AG09309 (cell line): ENCODE measurements at regions not wholly inside any gene's neighbourhood (a gene's known extent, or its start where the extent isn't known, plus 50 kb on each side); places are given as distances from the start of the nearest gene placed in this dataset.

Experiments
- DNase-seq: peaks from one replicate; pipeline ENCODE4 v3.0.0-alpha.2; 2010; ENCODE audit warnings: low read depth
- H3K4me3 ChIP-seq: 2 replicates; pipeline ENCODE4 v1.5.1; 2011; ENCODE audit warnings: mild to moderate bottlenecking, low read depth, low read length, moderate library complexity; ENCODE audit not compliant: control insufficient read depth
- TF ChIP-seq, protein P1 (sequence below): IDR thresholded peaks from 2 replicates; pipeline ENCODE4 v1.5.1; 2011; ENCODE audit warnings: mild to moderate bottlenecking, low read depth, low read length, inconsistent platforms; ENCODE audit not compliant: insufficient read depth, control insufficient read depth; ENCODE audit errors: missing control alignments

DNA sequence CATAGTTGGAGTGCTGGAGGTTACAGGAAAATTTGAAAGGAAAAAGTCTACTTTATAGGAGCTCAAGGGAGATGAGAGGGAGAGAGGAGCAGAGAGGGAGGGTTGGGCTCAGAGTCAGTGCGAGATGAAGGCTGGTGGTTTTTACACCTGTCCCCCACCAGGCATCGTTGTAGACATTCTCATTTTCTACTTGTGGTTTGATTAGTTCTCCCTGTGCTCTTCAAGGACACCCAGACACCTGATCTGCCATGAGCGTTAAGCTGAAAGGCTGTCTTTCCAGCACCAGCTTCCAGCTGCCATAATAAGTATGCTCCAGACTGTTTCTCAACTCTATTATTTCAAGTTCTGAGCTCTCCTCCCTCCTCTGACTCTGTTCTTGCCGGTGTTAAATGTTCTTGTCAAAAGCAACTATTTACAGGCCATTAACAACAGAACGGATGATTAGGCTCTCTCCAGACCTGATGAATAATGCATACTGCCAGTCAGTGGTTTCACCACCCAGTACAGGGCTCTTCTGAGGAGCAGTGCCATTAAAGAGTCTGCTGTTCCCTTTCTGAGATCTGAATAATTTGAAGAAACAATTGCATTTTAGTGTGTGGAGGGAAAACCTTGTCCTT is 514.6 kb upstream of the MCTP2 start:
- no peak for DNase-seq
- TF ChIP-seq, protein P1, sequence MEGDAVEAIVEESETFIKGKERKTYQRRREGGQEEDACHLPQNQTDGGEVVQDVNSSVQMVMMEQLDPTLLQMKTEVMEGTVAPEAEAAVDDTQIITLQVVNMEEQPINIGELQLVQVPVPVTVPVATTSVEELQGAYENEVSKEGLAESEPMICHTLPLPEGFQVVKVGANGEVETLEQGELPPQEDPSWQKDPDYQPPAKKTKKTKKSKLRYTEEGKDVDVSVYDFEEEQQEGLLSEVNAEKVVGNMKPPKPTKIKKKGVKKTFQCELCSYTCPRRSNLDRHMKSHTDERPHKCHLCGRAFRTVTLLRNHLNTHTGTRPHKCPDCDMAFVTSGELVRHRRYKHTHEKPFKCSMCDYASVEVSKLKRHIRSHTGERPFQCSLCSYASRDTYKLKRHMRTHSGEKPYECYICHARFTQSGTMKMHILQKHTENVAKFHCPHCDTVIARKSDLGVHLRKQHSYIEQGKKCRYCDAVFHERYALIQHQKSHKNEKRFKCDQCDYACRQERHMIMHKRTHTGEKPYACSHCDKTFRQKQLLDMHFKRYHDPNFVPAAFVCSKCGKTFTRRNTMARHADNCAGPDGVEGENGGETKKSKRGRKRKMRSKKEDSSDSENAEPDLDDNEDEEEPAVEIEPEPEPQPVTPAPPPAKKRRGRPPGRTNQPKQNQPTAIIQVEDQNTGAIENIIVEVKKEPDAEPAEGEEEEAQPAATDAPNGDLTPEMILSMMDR: no peak
- no peak overlapping the region for H3K4me3 ChIP-seq

DNA sequence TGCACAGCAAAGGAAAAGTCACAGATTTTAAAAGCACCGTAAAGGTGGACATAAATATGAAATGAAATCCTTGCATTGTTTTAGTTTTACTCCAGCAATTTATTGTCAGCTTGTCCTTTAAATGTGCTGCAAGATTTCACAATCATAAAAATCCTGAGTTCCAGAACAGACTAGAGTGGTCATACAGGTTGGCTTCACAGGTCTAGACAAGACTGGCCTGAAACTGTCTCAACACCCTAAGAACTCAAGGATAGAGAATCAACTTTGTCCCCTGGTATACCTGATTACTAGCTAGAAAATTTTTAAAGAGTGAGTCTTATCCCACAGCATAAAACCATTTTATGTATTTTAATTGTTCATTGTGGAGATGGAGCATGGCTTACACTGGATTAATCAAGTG is 521.7 kb upstream of the MCTP2 start:
- TF ChIP-seq, protein P1: no peak
- no peak overlapping the region for H3K4me3 ChIP-seq
- no peak for DNase-seq

DNA sequence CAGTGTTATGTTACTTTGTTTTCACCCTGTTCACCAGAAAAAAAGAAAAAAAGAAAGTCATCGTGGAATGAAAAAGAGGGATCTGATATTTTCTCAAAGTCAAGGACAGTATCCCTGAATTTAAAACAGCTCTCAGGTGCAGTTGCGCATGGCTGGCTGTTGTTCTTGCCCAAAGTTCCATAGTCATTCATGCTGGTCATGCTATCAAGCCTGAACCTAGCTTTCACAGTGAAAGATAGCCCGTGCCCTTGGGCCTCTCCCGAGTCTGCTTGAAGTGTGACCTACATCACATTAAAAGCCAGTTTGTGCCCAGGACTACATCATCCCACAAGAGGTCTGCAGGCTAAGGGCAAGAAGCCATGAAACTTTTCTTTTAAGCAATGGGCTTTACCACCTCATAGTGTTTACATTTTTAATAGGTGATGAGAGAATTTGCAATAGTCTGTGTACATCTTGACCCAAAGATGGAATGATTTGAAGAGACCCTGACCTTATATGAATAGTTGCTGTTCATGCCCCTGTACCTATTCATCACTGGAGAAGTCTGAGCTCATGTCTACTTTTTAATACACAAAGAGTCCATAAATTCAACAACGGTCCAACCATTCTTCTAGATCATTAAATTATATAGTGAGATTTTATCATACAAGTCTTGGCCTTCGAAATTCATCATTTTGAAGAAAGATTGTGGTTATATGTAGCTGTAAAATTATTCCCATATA is 522.5 kb upstream of the MCTP2 start:
- H3K4me3 ChIP-seq: no peak overlapping the region
- DNase-seq: no peak
- TF ChIP-seq, protein P1: no peak

- H3K4me3 ChIP-seq: no peak overlapping the region
- TF ChIP-seq, protein P1: no peak
- DNase-seq: no peak
Observed at GRCh38 chr15:93707751-93708150, 523.6 kb upstream of the MCTP2 start.

DNA sequence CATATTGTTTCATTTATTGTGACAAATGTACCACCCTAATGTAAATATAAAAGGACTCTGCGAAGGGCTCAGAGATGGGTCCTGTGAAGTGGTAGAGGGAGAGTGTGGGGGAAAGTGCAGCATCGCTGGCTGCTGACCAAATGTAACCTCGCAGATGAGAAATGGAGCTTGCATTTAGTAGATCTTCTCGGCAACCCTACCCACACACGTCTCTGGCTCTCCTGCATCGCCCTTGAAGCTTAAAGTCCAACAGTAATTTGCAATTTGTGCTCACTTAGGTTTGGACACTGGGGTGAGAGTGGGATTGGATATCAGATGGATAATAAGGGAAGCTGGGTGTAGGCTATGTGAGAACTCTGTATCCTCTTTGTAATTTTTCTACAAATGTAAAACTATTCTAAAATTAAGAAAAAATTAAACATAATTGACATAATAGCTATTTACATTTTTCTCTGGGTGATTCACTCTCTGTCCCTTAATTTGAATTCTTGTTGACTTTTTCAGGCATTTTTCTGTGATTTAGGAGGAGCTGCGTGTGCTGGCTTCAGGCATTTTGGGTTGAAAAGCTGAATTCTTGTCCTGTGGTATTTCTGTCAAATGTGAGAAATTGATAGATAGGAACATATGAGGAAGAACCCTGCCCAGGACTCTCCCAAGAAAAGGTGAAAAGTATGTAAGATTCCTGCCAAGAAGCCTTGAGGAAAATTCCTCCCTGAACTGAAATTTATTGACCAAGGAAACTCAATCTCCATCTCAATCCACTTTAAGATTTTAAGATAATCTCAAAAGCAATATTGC is 524.7 kb upstream of the MCTP2 start:
- TF ChIP-seq, protein P1: no peak
- DNase-seq: no peak
- H3K4me3 ChIP-seq: no peak overlapping the region

DNA sequence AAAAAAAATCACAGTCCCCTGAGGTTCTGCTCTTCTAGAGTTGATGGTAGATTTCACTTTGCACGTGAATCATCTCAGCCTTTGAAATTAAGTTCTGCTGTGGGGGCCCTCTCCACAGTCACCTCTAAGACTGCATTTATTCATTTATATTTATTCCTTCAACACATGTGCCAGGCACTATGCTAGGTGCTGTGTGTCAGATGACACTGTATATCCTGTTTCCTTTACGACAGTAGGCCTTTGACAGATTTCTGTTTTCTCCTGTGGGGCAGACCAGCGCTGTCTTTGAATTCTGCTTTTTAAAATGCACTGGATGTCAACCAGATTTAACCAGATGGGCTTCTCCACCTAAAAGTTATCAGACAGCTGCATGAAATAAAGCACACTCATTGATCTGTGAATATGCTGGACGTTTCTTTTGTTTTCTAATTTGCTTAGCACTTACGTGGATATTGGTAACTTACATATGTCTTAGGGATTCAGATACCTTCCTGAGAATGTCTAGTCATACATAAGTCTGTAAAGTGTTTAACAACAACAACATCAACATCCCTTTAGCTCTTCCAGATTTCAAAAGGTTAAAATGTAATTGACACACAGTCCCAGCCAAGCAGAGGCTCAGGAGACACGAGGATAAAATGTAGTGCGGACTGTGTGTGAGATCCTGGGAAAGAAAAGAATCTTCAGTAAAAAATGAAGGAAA is 525.5 kb upstream of the MCTP2 start:
- TF ChIP-seq, protein P1: no peak
- no peak for DNase-seq
- H3K4me3 ChIP-seq: no peak overlapping the region
